Endothelial cell of umbilical vein (primary cell): ENCODE measurements at regions not wholly inside any gene's neighbourhood (a gene's known extent, or its start where the extent isn't known, plus 50 kb on each side); places are given as distances from the start of the nearest gene placed in this dataset.

Source experiments
- BruUV-seq: library from RNA; stranded (reverse); fragments of 400-500 nt; replicated peaks from 2 replicates; lab custom pipeline; 2021; lab: Mats Ljungman, UMichigan
- CTCF ChIA-PET: fragments of 300-600, 350-600 bp; sonication (Branson Sonifier 250); formaldehyde crosslinking; loops from one replicate; lab custom pipeline; 2021; ENCODE audit warnings: antibody characterized with exemption, inconsistent platforms; lab: Charles Lee
- POLR2A ChIA-PET: fragments of 300-600, 350-600 bp; sonication (Branson Sonifier 250); formaldehyde crosslinking; loops from one replicate; lab custom pipeline; 2021; ENCODE audit warnings: antibody characterized with exemption, inconsistent platforms; lab: Charles Lee
- DNase-seq: peaks from one replicate; pipeline ENCODE4 v3.0.0-alpha.2; 2011; ENCODE audit warnings: low read depth, low spot score
- FAIRE-seq: peaks from 2 replicates; lab custom pipeline; 2011; peaks lifted over from hg19 to GRCh38; lab: Jason Lieb, UNC
- H2AFZ ChIP-seq: 2 replicates; pipeline ENCODE4 v1.6.0; 2012; ENCODE audit warnings: low read depth, low read length, control low read depth, inconsistent platforms
- H3K27ac ChIP-seq: 2 replicates; pipeline ENCODE4 v1.5.1; 2011; ENCODE audit warnings: low read depth, mild to moderate bottlenecking, control low read depth, low read length, moderate library complexity; ENCODE audit not compliant: insufficient read depth
- H3K27me3 ChIP-seq, 2 experiments: 2 replicates each; pipeline versions ENCODE4 v1.6.0 to v1.6.1; 2011; ENCODE audit warnings: low read length in 2 of 2, mixed read lengths in 1 of 2; ENCODE audit not compliant: control insufficient read depth in 2 of 2, insufficient read depth in 2 of 2
- H3K36me3 ChIP-seq, 2 experiments: 2 replicates in 1 of 2; 3 replicates in 1 of 2; pipeline ENCODE4 v1.5.1; 2011; ENCODE audit warnings: low read length in 2 of 2, mild to moderate bottlenecking in 1 of 2, moderate library complexity in 1 of 2; ENCODE audit not compliant: control insufficient read depth in 2 of 2, insufficient read depth in 2 of 2; ENCODE audit errors: extremely low read depth in 1 of 2
- H3K4me1 ChIP-seq: 3 replicates; pipeline ENCODE4 v1.5.1; 2011; ENCODE audit warnings: mild to moderate bottlenecking, low read length; ENCODE audit not compliant: control insufficient read depth, insufficient read depth; ENCODE audit errors: extremely low read depth
- H3K4me2 ChIP-seq: 2 replicates; pipeline ENCODE4 v1.6.1; 2011; ENCODE audit warnings: low read length, control low read depth, mixed read lengths; ENCODE audit not compliant: insufficient read depth
- H3K4me3 ChIP-seq, 3 experiments: fragments of 200-600 bp in 1 of 3; sonication (generic), shearing (Covaris generic) in 1 of 3; replicated peaks in 1 of 3; 2 replicates each; pipeline ENCODE4 v1.5.1; 2011 to 2016; ENCODE audit warnings: control low read depth in 3 of 3, low read length in 3 of 3, mild to moderate bottlenecking in 2 of 3, inconsistent platforms in 1 of 3, low read depth in 1 of 3, moderate library complexity in 1 of 3; ENCODE audit not compliant: insufficient read depth in 1 of 3
- H3K79me2 ChIP-seq: 2 replicates; pipeline ENCODE4 v1.6.0; 2012; ENCODE audit warnings: low read length, inconsistent platforms; ENCODE audit not compliant: control insufficient read depth, insufficient read depth
- H3K9ac ChIP-seq: replicated peaks from 2 replicates; pipeline ENCODE3; 2011; ENCODE audit warnings: low read length, control low read depth; ENCODE audit not compliant: insufficient read depth; ENCODE audit errors: extremely low read depth
- H3K9me1 ChIP-seq: replicated peaks from 3 replicates; pipeline ENCODE4 v1.6.0; 2011; ENCODE audit warnings: mild to moderate bottlenecking, low read length; ENCODE audit not compliant: control insufficient read depth, insufficient read depth; ENCODE audit errors: extremely low read depth
- H3K9me3 ChIP-seq: replicated peaks from 2 replicates; pipeline ENCODE4 v1.5.1; 2012; ENCODE audit warnings: low read length, inconsistent platforms; ENCODE audit not compliant: control insufficient read depth, insufficient read depth
- H4K20me1 ChIP-seq: replicated peaks from 2 replicates; pipeline ENCODE3; 2011; ENCODE audit warnings: mild to moderate bottlenecking, low read length; ENCODE audit not compliant: control insufficient read depth, insufficient read depth; ENCODE audit errors: extremely low read depth
- CTCF ChIP-seq, 2 donors: IDR thresholded peaks; 1 replicate in 1 of 2; 2 replicates in 1 of 2; pipeline ENCODE4 v1.5.1; 2011; ENCODE audit warnings: low read length in 2 of 2, mild to moderate bottlenecking in 2 of 2, moderate library complexity in 2 of 2, control low read depth in 1 of 2, inconsistent platforms in 1 of 2, low read depth in 1 of 2; ENCODE audit not compliant: insufficient read depth in 1 of 2; ENCODE audit errors: extremely low read depth in 1 of 2
- EZH2 ChIP-seq: IDR thresholded peaks from 2 replicates; pipeline ENCODE4 v1.6.1; 2012; ENCODE audit warnings: borderline replicate concordance, low read depth, mild to moderate bottlenecking, moderate library complexity, low read length, inconsistent platforms; ENCODE audit not compliant: severe bottlenecking
- FOS ChIP-seq: IDR thresholded peaks from 2 replicates; pipeline ENCODE4 v1.6.1; 2011; ENCODE audit warnings: mild to moderate bottlenecking, low read length, moderate library complexity, borderline replicate concordance; ENCODE audit not compliant: insufficient read depth
- GATA2 ChIP-seq: IDR thresholded peaks from 2 replicates; pipeline ENCODE4 v1.7.0; 2011; ENCODE audit warnings: low read depth, mild to moderate bottlenecking, moderate library complexity, mixed read lengths, low read length; ENCODE audit not compliant: insufficient read length, insufficient read depth
- JUN ChIP-seq: IDR thresholded peaks from 2 replicates; pipeline ENCODE4 v1.6.1; 2011; ENCODE audit warnings: borderline replicate concordance, low read depth; ENCODE audit not compliant: insufficient read length, insufficient read depth
- MYC ChIP-seq: IDR thresholded peaks from one replicate; pipeline ENCODE4 v1.6.1; 2011; ENCODE audit warnings: mild to moderate bottlenecking, low read depth, low read length
- POLR2A ChIP-seq: IDR thresholded peaks from 2 replicates; pipeline ENCODE4 v1.6.1; 2012; ENCODE audit warnings: low read depth, mild to moderate bottlenecking, control low read depth, low read length
- POLR2AphosphoS5 ChIP-seq: IDR thresholded peaks from 2 replicates; pipeline ENCODE4 v1.6.1; 2012; ENCODE audit warnings: low read depth, mild to moderate bottlenecking, control low read depth, low read length, moderate library complexity; ENCODE audit not compliant: insufficient read depth
- dilution Hi-C: fragments of 300-500 bp; cut with MboI; formaldehyde crosslinking; loops from one replicate; pipeline ENCODE4 v1.15.0; 2019; ENCODE audit warnings: low sequenced_read_pairs; ENCODE audit not compliant: extremely low pct_ligation_motif_present
- intact Hi-C: fragments of 100-400 bp; cut with micrococcal nuclease; formaldehyde crosslinking; loops from one replicate; pipeline ENCODE4 v1.10.0; 2022
- TF ChIP-seq, protein P1 (sequence below): IDR thresholded peaks from 2 replicates; pipeline ENCODE4 v1.6.1; 2011; ENCODE audit not compliant: insufficient read depth, insufficient read length

- CTCF ChIA-PET = interaction anchor here (0.6 kb wide), 1 partner anchor 310 kb away, joined by 3 read pairs; no protein-coding TSS in a partner anchor
- H4K20me1 ChIP-seq = no peaks in the 10 kb centered on the region
- TF ChIP-seq, protein P1, sequence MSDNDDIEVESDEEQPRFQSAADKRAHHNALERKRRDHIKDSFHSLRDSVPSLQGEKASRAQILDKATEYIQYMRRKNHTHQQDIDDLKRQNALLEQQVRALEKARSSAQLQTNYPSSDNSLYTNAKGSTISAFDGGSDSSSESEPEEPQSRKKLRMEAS = no peak
- TF ChIP-seq POLR2A (no peak), POLR2AphosphoS5 (no peak), JUN (no peak), CTCF (IDR thresholded peaks at IDR 0.05; ENCODE audit: extremely low read depth in 1 of 2, insufficient read depth in 1 of 2, low read depth in 1 of 2, low read length in 2 of 2) (no peak), MYC (no peak), EZH2 (no peak), GATA2 (no peak), FOS (no peak)
- FAIRE-seq (no peak), DNase-seq (no peak)
- no peaks in the 10 kb centered on the region for H3K79me2 ChIP-seq
- no peak overlapping the region for H3K4me3 ChIP-seq
- H3K9ac ChIP-seq = no peak overlapping the region
- H3K4me1 ChIP-seq = peaks cover 3% of the 10 kb centered on the region
- H3K9me1 ChIP-seq = no peaks in the 10 kb centered on the region
- intact Hi-C loops = no loop called here
- no peak overlapping the region for H2AFZ ChIP-seq
- dilution Hi-C loops = no loop called here
- no peaks in the 10 kb centered on the region for H3K36me3 ChIP-seq
- H3K27ac ChIP-seq = no peak overlapping the region
- H3K9me3 ChIP-seq = no peaks in the 10 kb centered on the region
- H3K4me2 ChIP-seq = no peak overlapping the region
- no TSS peak for BruUV-seq
- no peaks in the 10 kb centered on the region for H3K27me3 ChIP-seq
- POLR2A ChIA-PET = no interaction called here
Measured at GRCh38 chr11:105206633-105207032, 67.1 kb upstream of the CARD18 start.
